WTC11 (cell line): ENCODE measurements at regions not wholly inside any gene's neighbourhood (a gene's known extent, or its start where the extent isn't known, plus 50 kb on each side); places are given as distances from the start of the nearest gene placed in this dataset.

Experiments
- ATAC-seq: fragments of 200-7000 bp; cut with Tn5 transposase; 2 replicates; pipeline ENCODE4 v1.10.0; 2021; ENCODE audit warnings: mild to moderate bottlenecking, moderate library complexity
- CTCF ChIA-PET: fragments of 300-600 bp; sonication (Branson Sonifier 250); formaldehyde crosslinking; loops from one replicate; lab custom pipeline; 2021; ENCODE audit warnings: antibody characterized with exemption; lab: Charles Lee
- POLR2A ChIA-PET: fragments of 350-600 bp; sonication (Branson Sonifier 250); formaldehyde crosslinking; loops from one replicate; lab custom pipeline; 2021; ENCODE audit warnings: antibody characterized with exemption; lab: Charles Lee
- DNase-seq: peaks from one replicate; pipeline ENCODE4 v3.0.0; 2021; ENCODE audit warnings: low spot score
- H3K27ac Mint-ChIP-seq: 2 replicates; pipeline ENCODE4 v1.8.0; 2021; ENCODE audit warnings: mixed read lengths
- H3K27me3 Mint-ChIP-seq: 2 replicates; pipeline ENCODE4 v1.8.0; 2021; ENCODE audit warnings: low read depth, mild to moderate bottlenecking, moderate library complexity, mixed read lengths
- H3K36me3 Mint-ChIP-seq: 2 replicates; pipeline ENCODE4 v1.8.0; 2021; ENCODE audit warnings: mixed read lengths
- H3K4me1 Mint-ChIP-seq: 2 replicates; pipeline ENCODE4 v1.8.0; 2022; ENCODE audit warnings: mixed read lengths
- H3K4me3 Mint-ChIP-seq: 2 replicates; pipeline ENCODE4 v1.8.0; 2021; ENCODE audit warnings: mild to moderate bottlenecking, moderate library complexity, mixed read lengths
- H3K9me3 Mint-ChIP-seq: 2 replicates; pipeline ENCODE4 v1.8.0; 2021; ENCODE audit warnings: mixed read lengths
- CDX4 ChIP-seq: fragments of 250-450 bp; sonication (Bioruptor Pico); IDR thresholded peaks from 2 replicates; pipeline ENCODE4 v1.9.0; 2021; ENCODE audit warnings: moderate library complexity, mild to moderate bottlenecking, inconsistent platforms, borderline replicate concordance
- CREB1 ChIP-seq: sonication (generic); formaldehyde crosslinking; IDR thresholded peaks from 2 replicates; pipeline ENCODE4 v1.8.0; 2023; ENCODE audit warnings: mild to moderate bottlenecking, missing genetic modification reagents
- ELF4 ChIP-seq: sonication (generic); formaldehyde crosslinking; IDR thresholded peaks from 2 replicates; pipeline ENCODE4 v1.8.1; 2022; ENCODE audit warnings: low read depth, mild to moderate bottlenecking, moderate library complexity, missing genetic modification reagents
- ESRRA ChIP-seq: sonication (generic); formaldehyde crosslinking; IDR thresholded peaks from 2 replicates; pipeline ENCODE4 v1.8.1; 2022; ENCODE audit warnings: mild to moderate bottlenecking, missing genetic modification reagents, borderline replicate concordance
- ETV6 ChIP-seq: sonication (generic); formaldehyde crosslinking; IDR thresholded peaks from 2 replicates; pipeline ENCODE4 v1.8.1; 2022; ENCODE audit warnings: mild to moderate bottlenecking, missing genetic modification reagents
- FOXP1 ChIP-seq: sonication (generic); formaldehyde crosslinking; IDR thresholded peaks from 2 replicates; pipeline ENCODE4 v1.8.0; 2022; ENCODE audit warnings: missing genetic modification reagents, mild to moderate bottlenecking, moderate library complexity, borderline replicate concordance
- GABPB1 ChIP-seq: sonication (generic); formaldehyde crosslinking; IDR thresholded peaks from 2 replicates; pipeline ENCODE4 v1.8.1; 2023; ENCODE audit warnings: mild to moderate bottlenecking, missing genetic modification reagents
- GRHL2 ChIP-seq: fragments of 250-450 bp; sonication (Bioruptor Pico); IDR thresholded peaks from 2 replicates; pipeline ENCODE4 v1.8.0; 2022; ENCODE audit warnings: mild to moderate bottlenecking, moderate library complexity; ENCODE audit not compliant: insufficient replicate concordance, severe bottlenecking
- GTF2I ChIP-seq: fragments of 250-450 bp; sonication (Bioruptor Pico); conservative IDR thresholded peaks from 2 replicates; pipeline ENCODE4 v1.4.0; 2021; ENCODE audit warnings: mild to moderate bottlenecking
- IRF1 ChIP-seq: sonication (generic); formaldehyde crosslinking; IDR thresholded peaks from 2 replicates; pipeline ENCODE4 v1.8.0; 2023; ENCODE audit warnings: missing genetic modification reagents
- JAZF1 ChIP-seq: fragments of 250-450 bp; sonication (Bioruptor Pico); IDR thresholded peaks from 2 replicates; pipeline ENCODE4 v1.9.0; 2021; ENCODE audit warnings: moderate library complexity, mild to moderate bottlenecking, inconsistent platforms
- KAT7 ChIP-seq: sonication (generic); formaldehyde crosslinking; IDR thresholded peaks from 2 replicates; pipeline ENCODE4 v1.8.1; 2023; ENCODE audit warnings: missing genetic modification reagents, mild to moderate bottlenecking, borderline replicate concordance
- NR3C1 ChIP-seq: sonication (generic); formaldehyde crosslinking; conservative IDR thresholded peaks from 2 replicates; pipeline ENCODE4 v1.8.1; 2023; ENCODE audit warnings: low read depth, mild to moderate bottlenecking, missing genetic modification reagents
- PREB ChIP-seq: sonication (generic); formaldehyde crosslinking; IDR thresholded peaks from 2 replicates; pipeline ENCODE4 v1.8.1; 2022; ENCODE audit warnings: mild to moderate bottlenecking, missing genetic modification reagents, moderate library complexity, borderline replicate concordance
- PRRX2 ChIP-seq: fragments of 250-450 bp; sonication (Bioruptor Pico); IDR thresholded peaks from 2 replicates; pipeline ENCODE4 v1.8.0; 2021; ENCODE audit warnings: mild to moderate bottlenecking
- SOX15 ChIP-seq: fragments of 250-450 bp; sonication (Bioruptor Pico); IDR thresholded peaks from 2 replicates; pipeline ENCODE4 v1.9.0; 2021; ENCODE audit warnings: mild to moderate bottlenecking
- TP53 ChIP-seq: sonication (generic); formaldehyde crosslinking; IDR thresholded peaks from 2 replicates; pipeline ENCODE4 v1.8.1; 2023; ENCODE audit warnings: mild to moderate bottlenecking, missing genetic modification reagents
- ZNF219 ChIP-seq: sonication (generic); formaldehyde crosslinking; IDR thresholded peaks from 2 replicates; pipeline ENCODE4 v1.8.0; 2023; ENCODE audit warnings: missing genetic modification reagents, mild to moderate bottlenecking, borderline replicate concordance
- ZNF232 ChIP-seq: sonication (generic); formaldehyde crosslinking; IDR thresholded peaks from 2 replicates; pipeline ENCODE4 v1.8.0; 2022; ENCODE audit warnings: mild to moderate bottlenecking, missing genetic modification reagents
- ZNF281 ChIP-seq: sonication (generic); formaldehyde crosslinking; IDR thresholded peaks from 2 replicates; pipeline ENCODE4 v1.8.0; 2023; ENCODE audit warnings: mild to moderate bottlenecking, missing genetic modification reagents
- ZNF317 ChIP-seq: sonication (generic); formaldehyde crosslinking; IDR thresholded peaks from 2 replicates; pipeline ENCODE4 v1.8.1; 2023; ENCODE audit warnings: low read depth, mild to moderate bottlenecking, moderate library complexity, missing genetic modification reagents, borderline replicate concordance
- ZNF396 ChIP-seq: fragments of 250-450 bp; sonication (Bioruptor Pico); IDR thresholded peaks from 2 replicates; pipeline ENCODE4 v1.8.0; 2021; ENCODE audit warnings: mild to moderate bottlenecking, moderate library complexity, borderline replicate concordance
- TF ChIP-seq, protein P1 (sequence below): sonication (generic); formaldehyde crosslinking; IDR thresholded peaks from 2 replicates; pipeline ENCODE4 v1.8.1; 2022; ENCODE audit warnings: low read depth, mild to moderate bottlenecking, moderate library complexity, missing genetic modification reagents, borderline replicate concordance
- TF ChIP-seq, protein P2 (sequence below): sonication (generic); formaldehyde crosslinking; IDR thresholded peaks from 2 replicates; pipeline ENCODE4 v1.8.1; 2023; ENCODE audit warnings: mild to moderate bottlenecking, missing genetic modification reagents, moderate library complexity
- TF ChIP-seq, protein P3 (sequence below): sonication (generic); formaldehyde crosslinking; IDR thresholded peaks from 2 replicates; pipeline ENCODE4 v1.8.1; 2023; ENCODE audit warnings: mild to moderate bottlenecking, missing genetic modification reagents, moderate library complexity
- TF ChIP-seq, protein P4 (sequence below): sonication (generic); formaldehyde crosslinking; IDR thresholded peaks from 2 replicates; pipeline ENCODE4 v1.8.0; 2022; ENCODE audit warnings: mild to moderate bottlenecking, missing genetic modification reagents

DNA sequence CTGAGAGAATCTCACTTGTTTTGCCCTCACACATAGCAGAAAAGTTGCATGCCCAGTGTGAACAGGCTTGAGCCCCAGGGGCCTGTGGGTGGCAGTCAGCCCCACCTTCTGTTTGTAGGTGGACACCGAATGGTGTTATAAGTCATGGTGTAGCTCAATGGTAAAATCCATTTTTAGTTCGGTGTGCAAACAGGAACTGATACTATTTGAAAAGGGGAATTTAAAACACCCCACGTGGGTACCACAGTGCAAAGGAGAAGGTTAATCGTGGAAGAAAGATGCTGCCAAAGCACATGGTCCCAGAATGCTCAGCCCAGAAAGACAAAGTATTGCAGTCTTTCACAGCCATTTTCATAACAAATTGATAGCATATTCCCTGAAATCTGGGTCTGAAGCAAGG lies 71.8 kb upstream of the GZMB start:
- no peak overlapping the region for H3K27ac Mint-ChIP-seq
- ChIA-PET CTCF (interaction anchor here (1.2 kb wide), 1 partner anchor 427 kb away, joined by 3 read pairs; no protein-coding TSS in a partner anchor), POLR2A (no interaction called here)
- no peaks in the 10 kb centered on the region for H3K36me3 Mint-ChIP-seq
- ATAC-seq, result no peak
- H3K4me3 Mint-ChIP-seq, result no peak overlapping the region
- no peaks in the 10 kb centered on the region for H3K9me3 Mint-ChIP-seq
- DNase-seq, result no peak
- TF ChIP-seq, protein P1, sequence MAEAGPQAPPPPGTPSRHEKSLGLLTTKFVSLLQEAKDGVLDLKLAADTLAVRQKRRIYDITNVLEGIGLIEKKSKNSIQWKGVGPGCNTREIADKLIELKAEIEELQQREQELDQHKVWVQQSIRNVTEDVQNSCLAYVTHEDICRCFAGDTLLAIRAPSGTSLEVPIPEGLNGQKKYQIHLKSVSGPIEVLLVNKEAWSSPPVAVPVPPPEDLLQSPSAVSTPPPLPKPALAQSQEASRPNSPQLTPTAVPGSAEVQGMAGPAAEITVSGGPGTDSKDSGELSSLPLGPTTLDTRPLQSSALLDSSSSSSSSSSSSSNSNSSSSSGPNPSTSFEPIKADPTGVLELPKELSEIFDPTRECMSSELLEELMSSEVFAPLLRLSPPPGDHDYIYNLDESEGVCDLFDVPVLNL (CRISPR knock-in tag), result no peak
- TF ChIP-seq IRF1 (CRISPR knock-in tag), result no peak
- TF ChIP-seq KAT7, result no peak
- no peak for TF ChIP-seq GRHL2 (CRISPR knock-in tag)
- TF ChIP-seq NR3C1 (CRISPR knock-in tag), result no peak
- no peak for TF ChIP-seq JAZF1
- TF ChIP-seq CDX4 (CRISPR knock-in tag), result no peak
- TF ChIP-seq GTF2I (CRISPR knock-in tag), result no peak
- no peak for TF ChIP-seq GABPB1 (CRISPR knock-in tag)
- H3K4me1 Mint-ChIP-seq, result peaks cover 5% of the 10 kb centered on the region; the same call in 1 of the 2 replicates
- no peaks in the 10 kb centered on the region; the same call in 1 of the 2 replicates for H3K27me3 Mint-ChIP-seq

GRCh38 chr14:24701062-24701461 lies 67.1 kb upstream of the GZMB start:
- no peak overlapping the region for H3K27ac Mint-ChIP-seq
- H3K4me3 Mint-ChIP-seq, result no peak overlapping the region
- H3K9me3 Mint-ChIP-seq, result no peaks in the 10 kb centered on the region
- no peak for DNase-seq
- no peaks in the 10 kb centered on the region for H3K36me3 Mint-ChIP-seq
- H3K27me3 Mint-ChIP-seq, result no peaks in the 10 kb centered on the region; the same call in 1 of the 2 replicates
- CTCF ChIA-PET, result interaction anchor here (1.8 kb wide), 1 partner anchor 9 kb away, joined by 6 read pairs; no protein-coding TSS in a partner anchor
- no peaks in the 10 kb centered on the region for H3K4me1 Mint-ChIP-seq
- POLR2A ChIA-PET, result no interaction called here
- peak; percentile 65 for ATAC-seq
- TF ChIP-seq PREB (CRISPR knock-in tag), result no peak
- no peak for TF ChIP-seq TP53 (CRISPR knock-in tag)
- TF ChIP-seq ELF4 (CRISPR knock-in tag), result no peak
- TF ChIP-seq, protein P2, sequence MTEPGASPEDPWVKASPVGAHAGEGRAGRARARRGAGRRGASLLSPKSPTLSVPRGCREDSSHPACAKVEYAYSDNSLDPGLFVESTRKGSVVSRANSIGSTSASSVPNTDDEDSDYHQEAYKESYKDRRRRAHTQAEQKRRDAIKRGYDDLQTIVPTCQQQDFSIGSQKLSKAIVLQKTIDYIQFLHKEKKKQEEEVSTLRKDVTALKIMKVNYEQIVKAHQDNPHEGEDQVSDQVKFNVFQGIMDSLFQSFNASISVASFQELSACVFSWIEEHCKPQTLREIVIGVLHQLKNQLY (CRISPR knock-in tag), result no peak
- TF ChIP-seq ZNF281, result no peak
- TF ChIP-seq ZNF219, result no peak
- TF ChIP-seq ZNF317 (CRISPR knock-in tag), result no peak
- no peak for TF ChIP-seq SOX15
- no peak for TF ChIP-seq ESRRA (CRISPR knock-in tag)
- no peak for TF ChIP-seq PRRX2 (CRISPR knock-in tag)
- TF ChIP-seq FOXP1 (CRISPR knock-in tag), result no peak
- no peak for TF ChIP-seq ZNF232 (CRISPR knock-in tag)
- TF ChIP-seq ETV6 (CRISPR knock-in tag), result no peak
- TF ChIP-seq, protein P3, sequence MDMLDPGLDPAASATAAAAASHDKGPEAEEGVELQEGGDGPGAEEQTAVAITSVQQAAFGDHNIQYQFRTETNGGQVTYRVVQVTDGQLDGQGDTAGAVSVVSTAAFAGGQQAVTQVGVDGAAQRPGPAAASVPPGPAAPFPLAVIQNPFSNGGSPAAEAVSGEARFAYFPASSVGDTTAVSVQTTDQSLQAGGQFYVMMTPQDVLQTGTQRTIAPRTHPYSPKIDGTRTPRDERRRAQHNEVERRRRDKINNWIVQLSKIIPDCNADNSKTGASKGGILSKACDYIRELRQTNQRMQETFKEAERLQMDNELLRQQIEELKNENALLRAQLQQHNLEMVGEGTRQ (CRISPR knock-in tag), result peak; percentile 76
- TF ChIP-seq, protein P4, sequence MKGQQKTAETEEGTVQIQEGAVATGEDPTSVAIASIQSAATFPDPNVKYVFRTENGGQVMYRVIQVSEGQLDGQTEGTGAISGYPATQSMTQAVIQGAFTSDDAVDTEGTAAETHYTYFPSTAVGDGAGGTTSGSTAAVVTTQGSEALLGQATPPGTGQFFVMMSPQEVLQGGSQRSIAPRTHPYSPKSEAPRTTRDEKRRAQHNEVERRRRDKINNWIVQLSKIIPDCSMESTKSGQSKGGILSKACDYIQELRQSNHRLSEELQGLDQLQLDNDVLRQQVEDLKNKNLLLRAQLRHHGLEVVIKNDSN, result peak; percentile 80
- no peak for TF ChIP-seq ZNF396 (CRISPR knock-in tag)
- no peak for TF ChIP-seq CREB1 (CRISPR knock-in tag)
